ENCODE measurements at regions not wholly inside any gene's neighbourhood (a gene's known extent, or its start where the extent isn't known, plus 50 kb on each side); places are given as distances from the start of the nearest gene placed in this dataset.

DNA sequence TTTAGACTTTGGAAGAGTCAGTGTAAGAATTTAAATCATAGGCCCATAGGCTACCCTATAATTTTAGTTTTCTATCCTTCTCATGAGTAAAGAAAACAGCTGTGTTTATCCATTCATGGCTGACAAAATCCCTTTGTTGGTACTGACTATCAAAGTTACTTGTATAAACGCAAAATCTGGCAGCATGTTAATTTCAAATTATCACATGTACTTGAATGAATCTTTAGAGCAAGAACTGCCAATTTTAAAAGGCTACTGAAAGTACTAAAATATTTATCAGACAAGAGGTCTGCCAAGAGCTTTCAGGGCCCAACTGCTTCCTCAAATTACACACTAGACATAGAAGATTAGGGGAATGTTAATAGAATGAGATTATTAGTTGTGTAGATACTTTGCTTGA lies 66.6 kb downstream of the MYL12B start:
- peaks cover 8% of the 10 kb centered on the region for H3K9me3 Mint-ChIP-seq
- H3K4me1 Mint-ChIP-seq = no peaks in the 10 kb centered on the region
- Histone ChIP-seq H3K4me1 (ENCODE audit: control insufficient read depth, insufficient read depth, low read length) (no peaks in the 10 kb centered on the region), H3K27me3 (ENCODE audit: control insufficient read depth, insufficient read depth, low read length, poor library complexity, severe bottlenecking) (no peaks in the 10 kb centered on the region), H3K9me3 (ENCODE audit: control insufficient read depth, low read length) (no peaks in the 10 kb centered on the region), H3K9ac (ENCODE audit: extremely low read depth, low read length, poor library complexity, severe bottlenecking) (no peak overlapping the region), H3K27ac (ENCODE audit: low read depth, low read length) (no peak overlapping the region), H3K36me3 (ENCODE audit: control insufficient read depth, insufficient read depth, low read length) (no peaks in the 10 kb centered on the region), H3K4me3 (ENCODE audit: low read length) (no peak overlapping the region)
- 90 to 96% methylated on average over 1 of the region's 1 CpG for WGBS, 2 experiments (ENCODE audit: insufficient coverage in 1 of 2, insufficient read length in 1 of 2)
- H3K4me3 Mint-ChIP-seq = no peak overlapping the region
- no peak overlapping the region for H3K27ac Mint-ChIP-seq
- TF ChIP-seq CTCF (conservative IDR thresholded peaks at IDR 0.05) = no peak
- no peaks in the 10 kb centered on the region for H3K36me3 Mint-ChIP-seq (ENCODE audit: low read depth)
- no peak for DNase-seq
- no peaks in the 10 kb centered on the region for H3K27me3 Mint-ChIP-seq (ENCODE audit: insufficient read depth)

DNA sequence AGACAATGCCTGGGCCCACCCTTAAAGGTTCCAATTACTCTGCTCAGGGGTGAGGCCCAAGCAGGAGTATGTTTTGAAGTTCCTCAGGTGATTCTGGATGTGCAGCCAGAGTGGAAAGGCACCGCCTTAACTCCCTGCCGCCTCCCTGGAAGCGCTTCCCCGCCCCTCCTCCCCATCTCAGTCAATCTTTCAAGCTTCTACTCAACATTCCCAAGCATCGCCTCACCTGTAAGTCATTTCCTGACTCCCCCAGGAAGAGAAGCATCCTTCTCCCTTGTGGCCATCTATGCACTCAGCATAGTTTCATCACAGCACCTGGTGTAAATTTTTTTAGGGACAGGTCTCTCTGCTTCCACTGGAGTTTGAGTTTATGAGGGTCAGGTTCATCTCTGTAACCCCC lies 67.5 kb downstream of the MYL12B start:
- no peak overlapping the region for H3K27ac ChIP-seq (ENCODE audit: low read depth, low read length)
- WGBS, 2 experiments (ENCODE audit: insufficient coverage in 1 of 2, insufficient read length in 1 of 2) = 95 to 100% methylated on average over 1 to 5 of the region's 5 CpGs
- DNase-seq = no peak

GRCh38 chr18:3329872-3330271 lies 67.9 kb downstream of the MYL12B start:
- no peak overlapping the region for H3K4me3 Mint-ChIP-seq

More for the DNA sequence above, 67.5 kb downstream of the MYL12B start:
- no peaks in the 10 kb centered on the region for H3K27me3 ChIP-seq (ENCODE audit: control insufficient read depth, insufficient read depth, low read length, poor library complexity, severe bottlenecking)
- H3K4me1 ChIP-seq (ENCODE audit: control insufficient read depth, insufficient read depth, low read length) = no peaks in the 10 kb centered on the region
- no peak overlapping the region for H3K4me3 Mint-ChIP-seq
- no peaks in the 10 kb centered on the region for H3K9me3 ChIP-seq (ENCODE audit: control insufficient read depth, low read length)
- no peak for TF ChIP-seq CTCF (conservative IDR thresholded peaks at IDR 0.05)
- H3K4me3 ChIP-seq (ENCODE audit: low read length) = no peak overlapping the region
- H3K36me3 ChIP-seq (ENCODE audit: control insufficient read depth, insufficient read depth, low read length) = no peaks in the 10 kb centered on the region
- no peaks in the 10 kb centered on the region for H3K4me1 Mint-ChIP-seq
- no peaks in the 10 kb centered on the region for H3K36me3 Mint-ChIP-seq (ENCODE audit: low read depth)
- peaks cover 8% of the 10 kb centered on the region for H3K9me3 Mint-ChIP-seq
- no peak overlapping the region for H3K9ac ChIP-seq (ENCODE audit: extremely low read depth, low read length, poor library complexity, severe bottlenecking)
- H3K27ac Mint-ChIP-seq = no peak overlapping the region
- H3K27me3 Mint-ChIP-seq (ENCODE audit: insufficient read depth) = no peaks in the 10 kb centered on the region

More at GRCh38 chr18:3329872-3330271, 67.9 kb downstream of the MYL12B start:
- H3K4me1 Mint-ChIP-seq = no peaks in the 10 kb centered on the region
- no peak overlapping the region for H3K9ac ChIP-seq (ENCODE audit: extremely low read depth, low read length, poor library complexity, severe bottlenecking)
- no peaks in the 10 kb centered on the region for H3K9me3 ChIP-seq (ENCODE audit: control insufficient read depth, low read length)
- H3K27me3 ChIP-seq (ENCODE audit: control insufficient read depth, insufficient read depth, low read length, poor library complexity, severe bottlenecking) = no peaks in the 10 kb centered on the region
- H3K36me3 Mint-ChIP-seq (ENCODE audit: low read depth) = no peaks in the 10 kb centered on the region
- DNase-seq = no peak
- H3K27ac ChIP-seq (ENCODE audit: low read depth, low read length) = no peak overlapping the region
- peaks cover 8% of the 10 kb centered on the region for H3K9me3 Mint-ChIP-seq
- no CpG with 5 or more reads among the region's 1 CpG for WGBS, 2 experiments (ENCODE audit: insufficient coverage in 1 of 2, insufficient read length in 1 of 2)
- TF ChIP-seq CTCF (conservative IDR thresholded peaks at IDR 0.05) = no peak
- H3K27me3 Mint-ChIP-seq (ENCODE audit: insufficient read depth) = no peaks in the 10 kb centered on the region
- no peak overlapping the region for H3K27ac Mint-ChIP-seq
- H3K36me3 ChIP-seq (ENCODE audit: control insufficient read depth, insufficient read depth, low read length) = no peaks in the 10 kb centered on the region
- no peaks in the 10 kb centered on the region for H3K4me1 ChIP-seq (ENCODE audit: control insufficient read depth, insufficient read depth, low read length)
- H3K4me3 ChIP-seq (ENCODE audit: low read length) = no peak overlapping the region

Measured in endodermal cell (in vitro differentiated cells).